ENCODE measurements at regions not wholly inside any gene's neighbourhood (a gene's known extent, or its start where the extent isn't known, plus 50 kb on each side); places are given as distances from the start of the nearest gene placed in this dataset.
"Not testable (repeated sequence)": the region's sequence is repeated elsewhere in the genome, so short reads cannot be mapped to it uniquely, and the experiment has no call there.

DNA sequence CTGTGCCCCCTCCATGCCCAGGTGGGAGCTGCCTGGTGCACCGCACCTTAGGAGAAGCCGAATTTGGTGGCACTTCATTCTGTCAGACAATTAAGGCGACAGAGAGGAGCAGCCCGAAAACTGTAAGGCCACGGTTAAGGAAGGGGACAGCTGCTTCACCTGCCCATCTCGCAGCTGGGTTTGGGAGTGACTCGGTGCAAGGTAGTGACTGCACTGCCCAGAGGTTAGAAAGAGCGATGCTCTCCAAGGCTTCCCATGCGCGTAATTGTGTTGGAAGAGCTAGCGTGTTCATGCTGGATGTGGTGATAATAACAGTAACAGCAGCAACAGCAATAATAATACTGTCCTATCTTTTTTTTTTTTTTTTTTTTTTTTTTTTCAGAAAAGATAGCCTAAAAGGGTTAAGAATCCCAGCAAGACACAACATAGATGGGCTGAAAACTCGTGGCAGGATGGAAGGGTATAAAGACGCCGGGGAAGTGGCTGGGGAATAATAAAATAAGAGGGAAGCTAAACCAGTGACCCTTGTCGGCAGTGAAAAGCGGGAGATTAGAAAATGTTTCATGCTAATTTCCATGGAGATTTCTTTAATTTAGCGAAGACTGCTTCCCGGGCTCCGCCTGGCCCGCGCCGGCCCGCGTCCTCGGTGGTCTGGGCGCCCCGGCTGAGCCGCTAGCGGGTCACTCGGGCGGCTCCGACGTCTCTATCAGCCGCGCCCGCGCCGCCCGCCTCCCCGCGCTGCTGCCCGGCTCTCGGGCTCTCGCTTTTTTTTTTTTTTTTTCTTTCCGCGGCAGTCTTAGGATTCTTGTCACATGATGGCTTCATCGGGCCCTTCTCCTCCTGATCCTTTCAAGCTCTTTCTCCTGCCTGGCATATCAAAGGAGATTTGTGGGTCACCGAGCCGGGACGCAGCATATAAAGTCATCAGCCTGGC, 617.1 kb downstream of the NR2F2 start:
- no peak for DNase-seq

DNA sequence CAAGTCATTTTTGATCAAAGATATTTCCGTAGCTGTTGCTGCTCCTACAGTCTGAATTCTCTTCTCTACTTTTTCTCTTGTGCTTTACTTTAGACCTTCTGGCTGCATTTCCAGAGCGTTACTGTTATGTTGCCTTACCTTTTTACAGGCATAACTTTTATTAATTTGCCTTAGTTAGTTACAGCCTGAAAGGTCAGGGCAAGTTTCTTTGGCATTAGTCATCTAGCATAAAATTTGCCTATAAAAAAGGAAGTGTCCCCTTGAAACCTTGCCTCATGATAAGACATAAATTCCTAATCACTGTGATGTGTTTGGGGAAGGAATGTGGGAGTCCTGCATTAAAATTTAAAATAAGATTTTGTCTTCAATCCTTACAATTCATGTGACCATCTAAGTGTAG, 618.5 kb downstream of the NR2F2 start:
- DNase-seq = no peak

DNA sequence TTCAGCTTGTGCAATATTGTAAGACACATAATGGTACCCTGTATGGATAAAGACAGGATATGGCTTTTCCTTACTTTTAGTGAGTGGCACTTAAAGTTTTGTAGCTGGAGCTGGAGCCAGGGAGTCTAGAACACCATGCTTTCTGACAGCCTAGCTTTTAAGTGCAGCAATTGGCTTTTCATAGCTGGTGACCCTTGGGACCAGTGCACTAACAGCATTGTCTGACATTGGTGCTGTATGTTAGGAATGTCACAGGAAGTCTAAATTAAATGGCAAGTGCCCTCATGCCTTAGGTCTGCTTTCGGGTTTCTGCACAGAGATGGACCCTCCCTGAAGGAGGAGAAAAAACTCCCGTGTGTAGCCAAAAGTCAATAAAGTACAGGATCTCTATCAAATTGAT, 628.2 kb downstream of the NR2F2 start:
- no peak for DNase-seq

DNA sequence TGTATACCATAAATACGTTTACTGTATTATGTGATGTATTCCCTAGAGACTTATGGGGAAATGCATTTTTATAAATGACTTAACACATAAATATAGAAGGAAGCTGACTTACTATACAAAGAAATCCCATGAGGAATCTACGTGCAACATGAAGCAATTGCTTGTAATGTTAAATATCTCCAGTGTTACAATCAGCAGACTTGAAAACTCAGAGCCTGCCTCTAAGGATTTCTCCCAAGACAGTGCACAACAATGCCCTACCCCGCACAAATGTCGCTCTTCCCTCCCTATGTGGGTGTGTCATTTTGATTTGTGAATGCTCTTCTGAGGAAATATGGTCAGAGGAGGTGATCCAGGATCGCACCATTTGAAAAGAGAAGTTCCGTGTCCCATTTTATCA, 629.0 kb downstream of the NR2F2 start:
- DNase-seq = no peak

DNA sequence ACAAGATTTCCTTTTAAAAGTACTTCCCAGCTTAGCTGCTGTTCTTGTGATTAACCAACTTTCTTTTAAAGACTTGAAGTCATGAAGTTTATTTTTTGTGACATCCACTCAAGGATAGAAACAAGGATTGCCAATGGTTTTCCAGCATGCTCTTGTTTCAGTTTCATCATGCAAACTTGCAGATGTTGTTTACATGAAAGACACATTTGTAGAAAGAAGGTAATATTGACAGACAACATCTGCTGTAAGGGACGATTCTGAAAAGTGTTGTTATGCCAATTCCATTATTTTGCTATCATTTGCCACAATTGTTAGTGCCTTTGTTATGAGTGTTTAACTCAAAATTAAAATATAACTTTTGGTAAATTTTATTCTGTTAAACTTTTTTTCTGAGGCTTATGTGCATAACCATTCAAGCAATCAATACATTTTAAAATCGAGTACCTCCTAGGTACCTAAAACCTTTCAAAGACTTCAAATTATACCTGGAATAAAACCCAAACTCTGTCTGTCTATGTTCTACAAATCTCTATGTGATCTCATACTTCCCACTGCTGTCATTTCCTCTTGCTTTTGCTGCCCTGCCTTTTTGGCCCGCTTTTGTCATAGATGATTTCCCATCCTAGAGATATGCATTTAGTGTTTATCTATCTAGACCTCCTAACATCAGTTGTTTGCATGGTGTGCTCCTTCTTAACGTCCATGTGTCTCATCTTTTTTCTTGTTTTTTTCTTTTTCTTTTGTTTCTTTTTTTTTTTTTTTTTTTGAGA, 630.4 kb downstream of the NR2F2 start:
- DNase-seq = no peak

DNA sequence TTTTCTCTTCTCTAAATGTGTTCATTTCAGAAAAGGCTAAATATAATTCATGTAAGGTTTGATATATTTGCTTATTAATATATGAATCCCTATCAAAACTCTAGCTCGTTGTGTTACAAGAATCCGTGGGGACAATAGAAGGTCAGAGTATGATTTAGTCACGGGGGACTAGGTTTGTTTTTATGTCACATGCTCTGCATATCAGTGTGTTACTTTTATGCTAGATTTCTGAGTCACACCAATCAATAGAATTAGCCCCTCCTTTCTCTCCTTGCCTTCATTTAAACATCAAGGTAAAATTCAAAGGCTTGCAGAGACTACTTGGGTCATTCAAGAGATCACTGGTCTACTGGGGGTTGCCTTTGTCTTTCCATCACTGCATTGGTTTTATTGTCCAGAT, 636.1 kb downstream of the NR2F2 start:
- no peak for DNase-seq

DNA sequence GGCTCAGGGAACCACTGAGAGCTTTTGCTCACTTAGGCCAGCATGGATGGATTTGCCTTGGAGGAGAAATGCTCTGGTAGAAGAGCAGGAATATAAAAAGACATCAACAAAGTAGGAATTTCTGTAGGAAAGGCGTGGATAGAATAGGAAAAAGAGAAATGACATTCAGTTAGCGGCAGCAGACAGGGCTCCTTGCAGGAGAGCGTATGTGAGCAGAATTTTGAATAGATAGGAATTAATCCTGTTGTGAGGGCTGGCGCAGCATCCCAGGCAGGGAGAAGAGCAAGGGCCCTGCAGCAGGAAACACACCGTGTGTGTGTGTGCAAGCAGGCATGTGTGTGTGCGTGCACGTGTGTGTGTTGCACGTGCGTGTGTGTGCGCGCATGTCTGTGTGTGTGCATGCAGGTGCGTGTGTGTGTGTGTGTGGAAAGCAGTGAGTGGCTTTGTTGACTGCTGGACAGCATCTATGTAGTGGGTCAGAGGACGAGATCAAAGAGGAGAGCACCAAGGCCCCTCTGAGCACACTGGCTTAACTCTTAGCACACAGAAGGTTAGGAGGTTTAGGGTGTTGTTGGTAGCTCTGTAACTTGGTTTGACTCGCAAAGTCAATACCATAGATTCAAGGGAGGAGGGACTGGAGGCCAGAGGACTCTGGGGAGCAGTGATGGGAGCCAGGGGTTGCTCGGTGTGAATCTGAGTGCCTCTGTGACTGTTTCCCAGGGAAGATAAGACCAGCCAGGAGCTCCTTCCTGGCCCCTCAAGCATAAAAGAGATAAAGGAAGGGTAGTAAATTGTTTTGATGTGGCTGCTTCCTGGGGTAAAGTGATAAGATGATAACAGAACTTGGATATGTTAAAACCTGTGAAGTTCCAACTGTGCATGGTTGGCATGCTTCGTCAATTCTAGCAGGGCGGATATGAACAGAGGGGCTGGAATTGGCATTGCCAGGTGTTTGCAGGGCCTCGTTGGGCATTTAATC, 639.5 kb downstream of the NR2F2 start:
- no peak for DNase-seq

DNA sequence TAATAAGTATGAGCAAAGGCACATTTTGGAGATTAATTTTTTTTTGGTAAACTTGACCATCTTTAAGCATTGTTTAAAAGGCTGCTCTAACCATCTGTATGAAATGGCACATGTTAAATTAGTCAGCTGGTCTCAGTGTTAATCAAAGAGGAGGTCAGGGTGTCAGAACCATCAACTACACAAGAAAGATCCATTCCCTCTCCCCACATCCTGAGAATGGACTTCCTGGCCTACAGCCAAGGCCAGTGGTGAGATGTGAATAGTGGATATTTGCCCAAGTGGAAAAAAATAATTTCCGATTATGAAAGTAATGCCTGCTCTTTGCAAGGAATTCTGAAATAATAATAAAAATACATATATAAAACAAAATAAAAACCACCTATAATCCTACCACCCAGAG, 641.7 kb downstream of the NR2F2 start:
- DNase-seq = no peak

DNA sequence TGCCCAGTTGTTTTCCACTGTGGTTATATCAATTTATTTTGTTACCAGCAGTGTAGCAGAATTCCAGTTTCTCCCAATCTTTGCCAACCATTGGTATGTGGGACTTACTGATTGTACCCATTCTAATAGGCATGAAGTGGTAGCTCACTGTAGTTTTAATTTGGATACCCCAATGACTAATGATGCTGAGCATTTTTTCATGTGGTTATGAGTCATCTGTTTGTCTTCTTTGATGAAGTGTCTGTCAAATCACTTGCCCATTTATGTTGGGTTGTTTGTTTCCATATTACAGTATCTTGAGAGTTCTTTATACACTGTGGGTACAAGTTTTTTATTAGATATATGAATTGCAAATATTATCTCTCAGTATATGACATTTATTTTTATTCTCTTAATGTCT, 644.3 kb downstream of the NR2F2 start:
- no peak for DNase-seq

DNA sequence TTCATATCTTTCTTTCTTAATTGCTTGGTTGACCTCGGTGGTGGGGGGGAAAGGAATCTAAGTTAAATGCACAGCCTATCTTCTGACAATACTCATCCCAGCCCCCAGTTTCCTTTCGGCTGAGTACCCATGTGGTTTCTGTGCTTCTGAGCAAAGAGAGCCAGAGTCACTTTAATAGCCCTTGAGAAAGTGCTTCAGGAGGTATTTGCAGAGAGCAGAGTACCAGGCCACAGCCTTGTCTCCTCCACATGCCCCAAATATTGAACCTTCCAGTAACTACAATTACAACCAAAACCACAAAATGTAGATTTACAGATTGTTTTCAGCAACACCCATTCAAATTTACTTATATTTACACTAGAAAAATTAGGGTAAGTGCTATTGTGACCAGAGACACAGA, 647.4 kb downstream of the NR2F2 start:
- DNase-seq = no peak

DNA sequence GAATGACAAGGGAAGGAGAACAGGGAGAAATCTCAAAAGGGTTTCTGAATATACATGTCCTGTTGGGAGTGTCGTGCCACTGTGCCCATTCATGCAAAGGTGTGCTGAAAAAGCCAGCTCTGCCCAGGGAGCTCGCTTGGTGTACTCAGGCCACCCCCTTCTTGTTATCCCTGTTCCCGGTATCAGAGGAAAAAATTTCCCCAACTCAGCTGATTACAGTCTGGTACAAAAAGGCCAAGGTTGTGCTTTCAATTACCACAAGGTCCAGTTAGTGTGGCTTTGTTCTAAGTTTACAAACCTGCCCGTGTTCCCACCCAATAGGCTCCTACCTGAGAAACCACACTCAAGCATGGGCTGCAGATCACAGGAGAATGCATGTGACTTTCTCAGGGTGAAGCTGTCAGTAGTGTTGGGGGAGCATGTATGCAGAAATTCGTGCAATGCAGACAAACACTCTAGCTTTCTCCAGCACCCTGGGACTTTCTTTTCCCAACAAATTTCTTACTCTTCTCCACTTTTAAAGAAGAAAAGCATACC, 648.5 kb downstream of the NR2F2 start:
- DNase-seq = no peak

DNA sequence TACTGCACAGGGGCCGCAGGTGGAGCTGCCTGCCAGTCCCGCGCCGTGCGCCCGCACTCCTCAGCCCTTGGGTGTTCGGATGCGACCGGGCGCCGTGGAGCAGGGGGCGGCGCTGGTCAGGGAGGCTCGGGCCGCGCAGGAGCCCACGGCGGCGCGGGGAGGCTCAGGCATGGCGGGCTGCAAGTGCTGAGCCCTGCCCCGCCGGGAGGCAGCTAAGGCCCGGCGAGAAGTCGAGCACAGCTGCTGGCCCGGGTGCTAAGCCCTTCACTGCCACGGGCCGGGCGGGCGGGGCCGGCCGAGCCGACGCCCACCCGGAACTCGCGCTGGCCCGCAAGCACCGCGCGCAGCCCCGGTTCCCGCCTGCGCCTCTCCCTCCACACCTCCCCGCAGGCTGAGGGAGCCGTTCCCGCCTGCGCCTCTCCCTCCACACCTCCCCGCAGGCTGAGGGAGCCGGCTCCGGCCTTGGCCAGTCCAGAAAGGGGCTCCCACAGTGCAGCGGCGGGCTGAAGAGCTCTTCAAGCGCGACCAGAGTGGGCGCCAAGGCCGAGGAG, 653.7 kb downstream of the NR2F2 start:
- not testable (repeated sequence) for DNase-seq

DNA sequence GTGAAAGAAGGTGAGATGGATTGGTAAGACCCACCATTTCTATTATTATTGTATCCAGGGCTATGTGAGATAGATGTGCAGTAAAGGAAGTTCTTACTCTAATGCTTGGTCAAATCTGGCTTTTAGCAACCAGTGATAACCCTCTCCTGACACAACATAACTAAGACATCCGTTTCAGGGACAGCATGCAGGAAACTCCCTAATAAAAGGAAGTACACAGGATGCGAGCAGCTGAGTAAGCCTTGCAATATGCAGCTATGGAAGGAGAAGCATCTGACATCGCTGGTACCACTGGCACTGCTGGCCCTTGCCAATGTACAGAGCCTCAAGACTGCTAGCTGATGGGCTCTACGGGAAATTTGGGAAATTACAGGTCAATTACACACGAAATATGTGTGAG, 662.3 kb downstream of the NR2F2 start:
- no peak for DNase-seq

DNA sequence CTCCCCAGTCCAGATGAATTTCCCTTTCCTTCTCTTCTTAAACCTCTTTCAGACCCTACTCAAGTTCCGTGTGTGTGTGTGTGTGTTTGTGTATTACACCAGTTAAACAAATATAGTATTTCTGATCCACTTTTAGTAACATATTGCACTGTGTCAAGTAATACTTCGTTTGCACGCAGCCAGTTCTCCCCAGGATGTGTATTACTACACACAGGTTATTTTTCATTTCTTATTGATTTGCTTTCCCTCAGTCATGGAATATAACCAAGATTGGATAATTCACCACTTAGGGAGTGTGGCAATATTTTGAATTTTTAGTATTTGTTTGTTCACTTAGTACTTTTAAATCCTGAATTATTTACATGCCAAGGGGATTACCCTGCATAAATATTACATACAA, 667.0 kb downstream of the NR2F2 start:
- no peak for DNase-seq

DNA sequence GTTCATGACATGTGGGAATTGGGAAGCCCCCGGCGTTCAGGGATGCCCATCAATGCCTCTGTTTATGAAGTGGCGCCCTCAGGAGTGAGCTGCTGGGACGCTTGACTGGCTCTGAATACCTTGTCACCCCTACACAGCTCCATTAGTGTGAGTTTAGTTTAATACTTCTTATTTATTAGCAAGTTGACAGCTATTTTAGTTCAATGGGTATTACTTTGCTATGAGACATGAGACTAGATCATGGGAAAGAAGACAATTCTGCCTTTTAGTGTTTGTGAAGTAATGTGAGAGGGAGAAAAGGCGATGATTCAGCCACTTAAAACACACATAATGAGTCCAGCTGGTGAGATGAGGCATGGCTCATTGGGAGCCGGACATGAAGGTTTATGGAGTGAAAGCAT, 678.5 kb downstream of the NR2F2 start:
- DNase-seq = no peak

DNA sequence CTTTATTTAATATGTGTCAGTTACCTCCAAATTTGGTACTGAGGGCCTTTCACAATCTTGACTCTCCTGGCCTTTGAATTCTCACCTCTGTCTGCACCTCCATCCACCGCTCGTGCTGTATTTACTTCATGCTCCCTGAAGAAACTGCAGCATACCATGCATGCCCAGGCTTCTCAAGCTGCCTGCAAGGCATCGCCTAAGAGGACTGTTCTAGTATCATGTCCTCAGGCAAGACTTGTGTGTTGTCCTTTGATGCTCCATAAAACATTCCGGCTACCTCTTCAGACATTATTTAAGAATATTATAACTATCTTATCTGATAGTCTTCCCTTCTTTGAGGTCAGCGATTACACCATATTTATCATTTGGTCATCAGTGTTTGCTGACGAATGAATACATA, 682.5 kb downstream of the NR2F2 start:
- no peak for DNase-seq

DNA sequence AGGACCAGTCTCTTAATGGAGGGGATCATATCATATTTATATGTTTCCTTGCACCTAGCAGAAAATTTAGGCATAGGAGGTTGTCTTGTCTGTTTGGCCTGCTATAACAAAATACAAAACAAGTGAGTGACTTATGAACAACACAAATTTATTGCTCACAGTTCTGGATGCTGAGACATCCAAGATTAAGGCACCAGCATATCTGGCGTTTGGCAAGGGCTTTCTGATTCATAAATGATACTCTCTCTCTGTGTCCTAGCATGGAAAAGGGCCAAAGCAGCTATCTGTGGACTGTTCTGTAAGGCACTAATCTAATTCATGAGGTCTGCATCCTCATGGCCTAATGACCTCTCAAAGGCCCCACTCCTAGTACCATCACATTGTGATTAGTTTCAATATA, 683.0 kb downstream of the NR2F2 start:
- no peak for DNase-seq

DNA sequence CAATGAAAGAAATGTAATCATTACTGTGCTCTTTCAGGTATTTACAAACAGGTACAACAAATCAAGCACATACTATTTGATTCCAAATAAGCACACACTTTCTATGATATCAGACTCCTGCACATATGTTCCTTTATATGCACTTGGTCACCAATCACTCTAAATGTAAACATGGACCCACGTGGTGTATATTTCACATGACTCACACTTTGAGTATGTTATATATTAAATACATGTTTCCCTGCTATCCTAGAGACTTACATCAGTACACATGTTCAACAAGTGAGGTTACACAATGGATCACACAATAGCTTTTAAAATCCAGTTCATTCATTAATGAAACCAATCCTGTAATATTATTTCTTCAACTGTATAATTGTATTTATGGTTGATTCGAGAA, 683.5 kb downstream of the NR2F2 start:
- DNase-seq = no peak

DNA sequence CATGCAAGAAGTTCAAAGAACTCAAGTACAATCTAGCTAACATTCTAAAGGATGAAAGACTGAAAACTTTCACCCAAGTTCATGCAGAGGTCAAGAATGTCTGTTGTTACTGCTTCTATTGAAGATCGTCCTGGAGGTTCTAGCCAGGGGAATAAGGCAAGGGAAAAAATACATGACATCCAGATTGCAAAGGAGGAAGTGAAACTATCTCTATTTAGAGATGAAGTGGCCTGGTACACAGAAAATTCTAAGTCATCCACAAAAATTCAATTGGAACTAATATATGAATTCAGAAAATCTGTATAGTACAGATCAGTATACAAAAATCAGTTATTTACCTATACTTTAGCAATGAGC, 693.0 kb downstream of the NR2F2 start:
- no peak for DNase-seq

DNA sequence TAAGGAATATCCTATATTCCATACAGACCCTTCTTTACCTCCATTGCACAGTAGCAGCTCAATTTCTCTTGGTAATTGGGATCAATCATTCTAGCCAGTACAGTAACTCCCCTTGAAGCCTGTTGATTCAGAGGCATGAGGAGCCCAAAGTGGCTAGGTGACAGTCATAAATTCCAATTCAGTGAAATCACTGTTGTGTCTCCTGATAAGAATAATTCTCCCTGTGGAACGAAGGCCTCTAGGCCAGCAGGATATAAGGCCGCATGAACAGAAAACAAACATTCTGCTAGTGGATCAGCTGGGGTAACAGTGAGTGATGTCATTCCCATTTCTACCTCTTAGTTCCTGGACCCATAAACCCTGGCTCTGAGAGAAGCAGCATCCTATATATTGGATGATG, 696.3 kb downstream of the NR2F2 start:
- DNase-seq = no peak

DNA sequence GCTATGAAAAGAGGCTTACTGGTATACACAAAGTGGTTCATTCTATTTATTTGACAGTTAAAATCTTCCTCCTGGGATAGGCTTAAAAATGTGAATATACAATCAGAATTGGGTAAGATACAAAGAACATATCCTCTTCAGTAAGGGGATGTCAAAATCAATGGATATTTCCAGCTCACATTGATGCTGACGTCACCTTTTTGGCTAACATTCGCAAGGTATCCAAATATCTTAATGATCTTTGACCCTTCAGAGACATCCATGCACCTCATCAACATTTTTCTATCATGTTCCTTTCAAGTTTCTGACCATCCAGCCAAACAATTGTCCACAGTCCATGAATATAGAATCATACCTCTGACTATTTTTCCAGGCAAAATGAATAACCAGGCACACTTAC, 697.3 kb downstream of the NR2F2 start:
- no peak for DNase-seq

DNA sequence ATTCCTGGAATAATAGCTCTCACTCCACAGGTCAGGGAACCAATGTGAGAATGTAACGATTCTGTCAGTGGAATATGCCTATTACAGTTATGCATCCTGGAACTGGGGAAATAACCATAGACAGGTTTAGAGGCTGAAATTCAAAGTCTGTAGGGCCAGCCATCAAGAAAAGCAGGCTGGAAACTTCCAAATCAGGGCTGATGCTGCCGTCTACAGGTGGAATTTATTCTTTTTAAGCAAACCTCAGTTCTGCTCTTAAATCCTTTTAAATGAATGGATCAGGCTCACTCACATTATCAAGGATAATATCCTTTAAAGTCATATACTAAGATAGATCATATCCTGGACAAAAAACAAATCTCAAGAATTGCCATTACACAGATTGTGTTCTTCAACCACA, 699.8 kb downstream of the NR2F2 start:
- no peak for DNase-seq

DNA sequence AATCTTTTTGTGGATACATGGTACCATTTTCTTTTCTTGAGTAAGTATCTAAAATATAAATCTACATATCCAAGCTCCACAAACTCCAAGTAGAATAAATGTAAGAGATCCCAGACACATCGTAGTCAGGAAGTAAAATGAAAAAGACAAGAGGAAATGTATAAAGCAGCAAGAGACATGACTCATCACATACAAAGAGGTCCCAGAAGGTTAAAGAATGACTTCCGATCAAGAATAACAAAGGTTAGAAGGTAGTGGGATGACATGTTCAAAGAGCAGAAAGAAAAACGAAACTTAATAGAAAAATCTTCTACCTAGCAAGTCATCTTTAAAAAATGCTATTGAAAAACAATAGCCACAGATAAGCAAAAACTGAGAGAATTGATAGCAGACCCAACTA, 705.8 kb downstream of the NR2F2 start:
- no peak for DNase-seq
